ENCODE measurements at regions not wholly inside any gene's neighbourhood (a gene's known extent, or its start where the extent isn't known, plus 50 kb on each side); places are given as distances from the start of the nearest gene placed in this dataset.

GRCh38 chr2:157052685-157053224 is 204.8 kb upstream of the GALNT5 start:
- ATAC-seq, result peak; percentile 91
- TF ChIP-seq ZC3H10 (CRISPR knock-in tag; IDR thresholded peaks at IDR 0.05), result no peak
- TF ChIP-seq, protein P1, sequence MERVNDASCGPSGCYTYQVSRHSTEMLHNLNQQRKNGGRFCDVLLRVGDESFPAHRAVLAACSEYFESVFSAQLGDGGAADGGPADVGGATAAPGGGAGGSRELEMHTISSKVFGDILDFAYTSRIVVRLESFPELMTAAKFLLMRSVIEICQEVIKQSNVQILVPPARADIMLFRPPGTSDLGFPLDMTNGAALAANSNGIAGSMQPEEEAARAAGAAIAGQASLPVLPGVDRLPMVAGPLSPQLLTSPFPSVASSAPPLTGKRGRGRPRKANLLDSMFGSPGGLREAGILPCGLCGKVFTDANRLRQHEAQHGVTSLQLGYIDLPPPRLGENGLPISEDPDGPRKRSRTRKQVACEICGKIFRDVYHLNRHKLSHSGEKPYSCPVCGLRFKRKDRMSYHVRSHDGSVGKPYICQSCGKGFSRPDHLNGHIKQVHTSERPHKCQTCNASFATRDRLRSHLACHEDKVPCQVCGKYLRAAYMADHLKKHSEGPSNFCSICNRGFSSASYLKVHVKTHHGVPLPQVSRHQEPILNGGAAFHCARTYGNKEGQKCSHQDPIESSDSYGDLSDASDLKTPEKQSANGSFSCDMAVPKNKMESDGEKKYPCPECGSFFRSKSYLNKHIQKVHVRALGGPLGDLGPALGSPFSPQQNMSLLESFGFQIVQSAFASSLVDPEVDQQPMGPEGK (CRISPR knock-in tag; IDR thresholded peaks at IDR 0.05; ENCODE audit: borderline replicate concordance), result no peak
- TF ChIP-seq ZNF8 (CRISPR knock-in tag; IDR thresholded peaks at IDR 0.05), result no peak; the same call in 1 of the 2 replicates
- TF ChIP-seq TOX (CRISPR knock-in tag; IDR thresholded peaks at IDR 0.05; ENCODE audit: borderline replicate concordance), result 0 out of 2 replicates have a peak, but pooled peaks have one; percentile 22

- no peak for ATAC-seq
- TF ChIP-seq SNAI2 (CRISPR knock-in tag; IDR thresholded peaks at IDR 0.05), result no peak
- no peak for TF ChIP-seq ZNF70 (CRISPR knock-in tag; IDR thresholded peaks at IDR 0.05)
- no peak for TF ChIP-seq CSDC2 (CRISPR knock-in tag; IDR thresholded peaks at IDR 0.05)
- TF ChIP-seq BACH2 (CRISPR knock-in tag; IDR thresholded peaks at IDR 0.05; ENCODE audit: borderline replicate concordance), result no peak
- no peak for TF ChIP-seq CSRNP3 (CRISPR knock-in tag; IDR thresholded peaks at IDR 0.05)
- TF ChIP-seq ZNF565 (CRISPR knock-in tag; conservative IDR thresholded peaks at IDR 0.05; ENCODE audit: low read depth), result no peak
- TF ChIP-seq ESRRG (CRISPR knock-in tag; IDR thresholded peaks at IDR 0.05), result no peak
- TF ChIP-seq ZFP3 (CRISPR knock-in tag; IDR thresholded peaks at IDR 0.05), result no peak
- TF ChIP-seq CREB5 (CRISPR knock-in tag; IDR thresholded peaks at IDR 0.05; ENCODE audit: low read depth), result no peak
- no peak for TF ChIP-seq ZC3H10 (CRISPR knock-in tag; IDR thresholded peaks at IDR 0.05)
- no peak for TF ChIP-seq RARB (CRISPR knock-in tag; IDR thresholded peaks at IDR 0.05)
These were observed 203.6 kb upstream of the GALNT5 start for GRCh38 chr2:157053876-157054275.

DNA sequence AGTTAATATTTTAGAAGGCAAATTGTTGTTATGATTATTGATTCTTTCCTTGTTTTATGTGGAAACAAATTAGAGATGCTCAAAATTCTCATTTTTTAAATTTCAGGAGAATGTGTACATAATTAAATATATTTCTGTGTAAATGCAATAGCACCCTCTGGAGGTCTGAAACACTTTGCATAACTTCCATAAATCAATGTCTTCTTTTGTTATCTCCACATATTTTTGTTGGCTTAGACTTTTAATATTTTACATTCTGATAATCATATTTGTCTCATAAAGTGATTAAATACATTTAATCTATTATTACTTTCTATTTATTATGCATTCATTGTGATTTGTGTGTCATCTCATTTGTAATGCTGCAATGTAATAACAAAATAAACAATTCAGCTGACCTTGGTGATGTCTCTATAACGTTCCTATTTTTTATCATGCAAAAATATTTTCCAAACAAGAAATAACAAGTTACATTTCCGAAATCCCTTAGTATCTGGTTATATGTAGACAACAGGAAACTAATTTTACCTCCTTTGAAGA is 201.8 kb upstream of the GALNT5 start:
- peak; percentile 48; the same call in 2 of the 3 replicates for ATAC-seq
- no peak for TF ChIP-seq TCF4 (CRISPR knock-in tag; IDR thresholded peaks at IDR 0.05; ENCODE audit: borderline replicate concordance)
- no peak for TF ChIP-seq TOX (CRISPR knock-in tag; IDR thresholded peaks at IDR 0.05; ENCODE audit: borderline replicate concordance)
- no peak for TF ChIP-seq CSDC2 (CRISPR knock-in tag; IDR thresholded peaks at IDR 0.05)
- TF ChIP-seq ZNF70 (CRISPR knock-in tag; IDR thresholded peaks at IDR 0.05), result no peak
- no peak for TF ChIP-seq PPARA (CRISPR knock-in tag; IDR thresholded peaks at IDR 0.05; ENCODE audit: borderline replicate concordance)
- TF ChIP-seq BACH2 (CRISPR knock-in tag; IDR thresholded peaks at IDR 0.05; ENCODE audit: borderline replicate concordance), result no peak
- no peak for TF ChIP-seq POU6F1 (CRISPR knock-in tag; IDR thresholded peaks at IDR 0.05; ENCODE audit: borderline replicate concordance, low read depth)

- ATAC-seq, result peak; percentile 71
- TF ChIP-seq ESRRG (CRISPR knock-in tag; IDR thresholded peaks at IDR 0.05) (no peak), TOX (CRISPR knock-in tag; IDR thresholded peaks at IDR 0.05; ENCODE audit: borderline replicate concordance) (peak; percentile 62; the same call in 1 of the 2 replicates)
These were observed 201.3 kb upstream of the GALNT5 start for GRCh38 chr2:157056200-157056676.

DNA sequence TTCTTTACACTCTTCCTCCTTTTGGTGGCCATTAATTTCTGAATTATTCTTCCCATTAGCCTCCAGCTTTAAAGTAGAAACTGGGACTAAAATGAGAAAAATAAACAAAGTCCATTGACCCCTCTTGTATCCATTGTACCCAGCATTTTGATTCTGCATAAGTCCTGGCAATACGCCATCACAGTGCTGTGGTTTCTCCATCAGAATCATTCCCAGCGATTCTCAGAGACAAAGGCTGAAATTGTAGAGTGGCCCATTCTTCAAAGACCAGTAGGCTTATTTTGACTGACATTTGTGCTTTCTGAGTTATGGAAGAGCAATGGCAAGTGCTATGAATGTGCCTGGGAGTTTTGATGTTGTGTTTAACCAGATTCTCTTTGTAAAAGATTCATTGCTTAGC is 199.3 kb upstream of the GALNT5 start:
- ATAC-seq, result no peak
- TF ChIP-seq ZFP3 (CRISPR knock-in tag; IDR thresholded peaks at IDR 0.05), result no peak
- TF ChIP-seq TSHZ2 (CRISPR knock-in tag; IDR thresholded peaks at IDR 0.05), result no peak
- no peak for TF ChIP-seq ZC3H10 (CRISPR knock-in tag; IDR thresholded peaks at IDR 0.05)
- TF ChIP-seq ZFP30 (CRISPR knock-in tag; IDR thresholded peaks at IDR 0.05), result no peak
- TF ChIP-seq RARB (CRISPR knock-in tag; IDR thresholded peaks at IDR 0.05), result no peak
- TF ChIP-seq ISL1 (CRISPR knock-in tag; IDR thresholded peaks at IDR 0.05), result no peak
- no peak for TF ChIP-seq POU6F1 (CRISPR knock-in tag; IDR thresholded peaks at IDR 0.05; ENCODE audit: borderline replicate concordance, low read depth)
- TF ChIP-seq ZNF8 (CRISPR knock-in tag; IDR thresholded peaks at IDR 0.05), result no peak
- TF ChIP-seq SNAI2 (CRISPR knock-in tag; IDR thresholded peaks at IDR 0.05), result no peak
- no peak for TF ChIP-seq ARNTL (CRISPR knock-in tag; IDR thresholded peaks at IDR 0.05; ENCODE audit: borderline replicate concordance, low read depth)
- no peak for TF ChIP-seq TOX (CRISPR knock-in tag; IDR thresholded peaks at IDR 0.05; ENCODE audit: borderline replicate concordance)
